Psoas muscle (tissue), 7 donors: ENCODE measurements at regions not wholly inside any gene's neighbourhood (a gene's known extent, or its start where the extent isn't known, plus 50 kb on each side); places are given as distances from the start of the nearest gene placed in this dataset.

Experiments
- ATAC-seq, 4 donors: fragments of 200-7000 bp; cut with Tn5 transposase; one replicate each; pipeline ENCODE4 v1.9.1; 2020; ENCODE audit warnings: moderate library complexity in 3 of 4, mild to moderate bottlenecking in 2 of 4
- DNase-seq, 2 donors: peaks; one replicate each; pipeline ENCODE4 v3.0.0-alpha.2; 2020
- H3K27ac ChIP-seq: fragments of 200-600 bp; one replicate; pipeline ENCODE4 v1.8.0; 2022
- H3K27me3 ChIP-seq, 3 donors: fragments of 200-600 bp in 1 of 3; one replicate each; pipeline versions ENCODE4 v1.6.1 to v1.8.0; 2013 to 2022; ENCODE audit warnings: low read length in 2 of 3, mild to moderate bottlenecking in 2 of 3, moderate library complexity in 1 of 3; ENCODE audit not compliant: insufficient read depth in 3 of 3
- H3K36me3 ChIP-seq, 2 donors: fragments of 200-600 bp in 1 of 2; one replicate each; pipeline versions ENCODE4 v1.6.1 to v1.8.0; 2013 to 2022; ENCODE audit warnings: low read depth in 1 of 2, mild to moderate bottlenecking in 1 of 2, moderate library complexity in 1 of 2; ENCODE audit not compliant: insufficient read depth in 1 of 2
- H3K4me1 ChIP-seq: fragments of 200-600 bp; one replicate; pipeline ENCODE4 v1.8.0; 2022
- H3K4me3 ChIP-seq: fragments of 200-600 bp; one replicate; pipeline ENCODE4 v1.8.0; 2022; ENCODE audit warnings: mild to moderate bottlenecking
- H3K9me3 ChIP-seq: fragments of 200-600 bp; one replicate; pipeline ENCODE4 v1.8.0; 2022
- CTCF ChIP-seq: fragments of 200-600 bp; IDR thresholded peaks from one replicate; pipeline ENCODE4 v1.8.0; 2022; ENCODE audit warnings: antibody characterized with exemption
- WGBS, 3 donors: extraction: QIAGEN DNeasy Blood & Tissue Kit; methylation state at CpG; one replicate each; pipeline versions ENCODE4 v1.1.6 to v1.1.7; 2013; 5-methylcytosine and 5-hydroxymethylcytosine counted together
- intact Hi-C, 2 donors: fragments of 100-400 bp; cut with DNase I; formaldehyde crosslinking; loops; one replicate each; pipeline versions ENCODE4 v1.11.0 to v1.14.2; 2022
- donor health status: healthy with polysubstance abuse.
- donor health status: DM: no; HTN: no; CAD: no; lungs with moderate emphysema.
- donor health status: Bipolar disorder and iron deficiency.
- donor health status: healthy.
- donor health status: DM: yes; HTN: yes; CAD: no.
- donor health status: DM: no; HTN: no; CAD: no.
- donor health status: DM: yes; HTN: yes; CAD: no.

- Histone ChIP-seq H3K9me3 (no peaks in the 10 kb centered on the region), H3K36me3 (no peaks in the 10 kb centered on the region)
These were observed 216.0 kb upstream of the PRKD1 start for GRCh38 chr14:30143627-30144026.

GRCh38 chr14:30153717-30154116 is 226.1 kb upstream of the PRKD1 start:
- H3K4me3 ChIP-seq, result no peak overlapping the region
- no peak overlapping the region for H3K27ac ChIP-seq
- no peaks in the 10 kb centered on the region for H3K4me1 ChIP-seq
- ATAC-seq, result no peak
- no peaks in the 10 kb centered on the region for H3K27me3 ChIP-seq
- 52 to 64% (median 59%) methylated on average over 2 of the region's 2 CpGs for WGBS, 3 donors
- no peak for DNase-seq
- intact Hi-C loops, result no loop called here
- no peak for TF ChIP-seq CTCF
- H3K36me3 ChIP-seq, result no peaks in the 10 kb centered on the region
- H3K9me3 ChIP-seq, result no peaks in the 10 kb centered on the region

More at GRCh38 chr14:30143627-30144026, 216.0 kb upstream of the PRKD1 start:
- no peak for TF ChIP-seq CTCF
- intact Hi-C loops, result no loop called here
- no peak overlapping the region for H3K27ac ChIP-seq
- DNase-seq (no peak), ATAC-seq (no peak)
- no peak overlapping the region for H3K4me3 ChIP-seq
- no peaks in the 10 kb centered on the region for H3K4me1 ChIP-seq
- H3K27me3 ChIP-seq, result no peaks in the 10 kb centered on the region

- WGBS, 3 donors, result 82 to 89% (median 88%) methylated on average over 9 of the region's 9 CpGs
- Histone ChIP-seq H3K4me3 (no peak overlapping the region), H3K9me3 (no peaks in the 10 kb centered on the region), H3K27ac (no peak overlapping the region), H3K4me1 (no peaks in the 10 kb centered on the region), H3K27me3 (no peaks in the 10 kb centered on the region), H3K36me3 (no peaks in the 10 kb centered on the region)
- DNase-seq (no peak), ATAC-seq (no peak)
- intact Hi-C loops, result no loop called here
- TF ChIP-seq CTCF, result no peak
These were observed 228.9 kb upstream of the PRKD1 start for GRCh38 chr14:30156571-30156970.

- TF ChIP-seq CTCF, result no peak
- intact Hi-C loops, result no loop called here
- Histone ChIP-seq H3K27me3 (no peaks in the 10 kb centered on the region), H3K36me3 (no peaks in the 10 kb centered on the region), H3K4me3 (no peak overlapping the region), H3K9me3 (no peaks in the 10 kb centered on the region), H3K27ac (no peak overlapping the region), H3K4me1 (no peaks in the 10 kb centered on the region)
- 56 to 64% (median 63%) methylated on average over 5 of the region's 5 CpGs for WGBS, 3 donors
- ATAC-seq, result no peak
- DNase-seq, result no peak
These were observed 230.7 kb upstream of the PRKD1 start for GRCh38 chr14:30158299-30158698.

GRCh38 chr14:30159374-30159773 is 231.7 kb upstream of the PRKD1 start:
- ATAC-seq (no peak), DNase-seq (no peak)
- Histone ChIP-seq H3K36me3 (no peaks in the 10 kb centered on the region), H3K9me3 (no peaks in the 10 kb centered on the region), H3K4me1 (no peaks in the 10 kb centered on the region), H3K27ac (no peak overlapping the region), H3K4me3 (no peak overlapping the region), H3K27me3 (no peaks in the 10 kb centered on the region)
- intact Hi-C loops, result no loop called here
- WGBS, 3 donors, result 33 to 42% (median 36%) methylated on average over 2 of the region's 2 CpGs
- no peak for TF ChIP-seq CTCF
